ENCODE measurements at regions not wholly inside any gene's neighbourhood (a gene's known extent, or its start where the extent isn't known, plus 50 kb on each side); places are given as distances from the start of the nearest gene placed in this dataset.

GRCh38 chr2:12109363-12110017 lies 363.1 kb downstream of the LPIN1 start:
- POLR2A ChIA-PET = no interaction called here

GRCh38 chr2:12110074-12110473 lies 363.6 kb downstream of the LPIN1 start:
- intact Hi-C loops (cut with micrococcal nuclease) = no loop called here
- H3K27me3 Mint-ChIP-seq = no peaks in the 10 kb centered on the region
- ChIA-PET CTCF (no interaction called here), POLR2A (no interaction called here)
- no peaks in the 10 kb centered on the region for H3K9me3 Mint-ChIP-seq
- H3K4me3 Mint-ChIP-seq = no peak overlapping the region
- no peak for TF ChIP-seq CTCF (IDR thresholded peaks at IDR 0.05)
- no peaks in the 10 kb centered on the region for H3K36me3 Mint-ChIP-seq (ENCODE audit: low read depth)
- no peak for DNase-seq
- peak; percentile 40 for ATAC-seq
- H3K27ac Mint-ChIP-seq = peak overlapping the region; percentile 15
- peaks cover 34% of the 10 kb centered on the region for H3K4me1 Mint-ChIP-seq (ENCODE audit: low read depth)

More at GRCh38 chr2:12109363-12110017, 363.1 kb downstream of the LPIN1 start:
- H3K36me3 Mint-ChIP-seq (ENCODE audit: low read depth) = no peaks in the 10 kb centered on the region
- DNase-seq (no peak), ATAC-seq (no peak)
- TF ChIP-seq CTCF (IDR thresholded peaks at IDR 0.05) = no peak
- no peaks in the 10 kb centered on the region for H3K9me3 Mint-ChIP-seq
- CTCF ChIA-PET = no interaction called here
- H3K4me1 Mint-ChIP-seq (ENCODE audit: low read depth) = peaks cover 34% of the 10 kb centered on the region
- H3K27ac Mint-ChIP-seq = no peak overlapping the region
- H3K4me3 Mint-ChIP-seq = no peak overlapping the region
- H3K27me3 Mint-ChIP-seq = no peaks in the 10 kb centered on the region
- intact Hi-C loops (cut with micrococcal nuclease) = no loop called here

- Mint-ChIP-seq H3K27me3 (no peaks in the 10 kb centered on the region), H3K9me3 (no peaks in the 10 kb centered on the region), H3K27ac (no peak overlapping the region), H3K36me3 (ENCODE audit: low read depth) (no peaks in the 10 kb centered on the region), H3K4me1 (ENCODE audit: low read depth) (peaks cover 34% of the 10 kb centered on the region), H3K4me3 (no peak overlapping the region)
- intact Hi-C loops (cut with micrococcal nuclease) = no loop called here
- TF ChIP-seq CTCF (IDR thresholded peaks at IDR 0.05) = no peak
- DNase-seq (no peak), ATAC-seq (no peak)
- ChIA-PET POLR2A (no interaction called here), CTCF (no interaction called here)
Measured at GRCh38 chr2:12110481-12110880, 364.0 kb downstream of the LPIN1 start.

- Mint-ChIP-seq H3K27ac (no peak overlapping the region), H3K9me3 (no peaks in the 10 kb centered on the region), H3K4me3 (no peak overlapping the region), H3K36me3 (ENCODE audit: low read depth) (no peaks in the 10 kb centered on the region), H3K4me1 (ENCODE audit: low read depth) (peaks cover 19% of the 10 kb centered on the region), H3K27me3 (no peaks in the 10 kb centered on the region)
- TF ChIP-seq CTCF (IDR thresholded peaks at IDR 0.05) = no peak
- intact Hi-C loops (cut with micrococcal nuclease) = no loop called here
- ChIA-PET CTCF (no interaction called here), POLR2A (no interaction called here)
- DNase-seq (no peak), ATAC-seq (no peak)
Measured at GRCh38 chr2:12113412-12113811, 367.0 kb downstream of the LPIN1 start.

- peaks cover 13% of the 10 kb centered on the region for H3K4me1 Mint-ChIP-seq (ENCODE audit: low read depth)
- no peaks in the 10 kb centered on the region for H3K27me3 Mint-ChIP-seq
- no peaks in the 10 kb centered on the region for H3K36me3 Mint-ChIP-seq (ENCODE audit: low read depth)
- ChIA-PET CTCF (no interaction called here), POLR2A (no interaction called here)
- TF ChIP-seq CTCF (IDR thresholded peaks at IDR 0.05) = no peak
- no peak overlapping the region for H3K4me3 Mint-ChIP-seq
- no peak for DNase-seq
- intact Hi-C loops (cut with micrococcal nuclease) = no loop called here
- H3K9me3 Mint-ChIP-seq = no peaks in the 10 kb centered on the region
- ATAC-seq = no peak
- no peak overlapping the region for H3K27ac Mint-ChIP-seq
Measured at GRCh38 chr2:12114816-12115215, 368.4 kb downstream of the LPIN1 start.

All from activated CD8-positive, alpha-beta T cell treated with anti-CD3 and anti-CD28 coated beads for 36 hours (primary cell).